Lower leg skin (tissue), 4 donors: ENCODE measurements at regions not wholly inside any gene's neighbourhood (a gene's known extent, or its start where the extent isn't known, plus 50 kb on each side); places are given as distances from the start of the nearest gene placed in this dataset.

ENCODE experiments used
- DNase-seq, 2 donors: peaks; one replicate each; pipeline ENCODE4 v3.0.0-alpha.2; 2019; ENCODE audit warnings: low spot score in 2 of 2
- H3K4me3 ChIP-seq: fragments of 200-600 bp; sonication (generic); 2 replicates; pipeline ENCODE4 v1.5.1; 2017; ENCODE audit warnings: mild to moderate bottlenecking, low read depth; ENCODE audit not compliant: poor library complexity, severe bottlenecking
- CTCF ChIP-seq, 3 donors: fragments of 450-650 bp; IDR thresholded peaks; one replicate each; pipeline ENCODE4 v1.5.1; 2016; ENCODE audit warnings: antibody characterized with exemption in 3 of 3, mild to moderate bottlenecking in 3 of 3, moderate library complexity in 2 of 3
- POLR2A ChIP-seq, 2 donors: fragments of 450-650 bp; IDR thresholded peaks; one replicate each; pipeline ENCODE4 v1.6.1; 2016 to 2017; ENCODE audit warnings: antibody characterized with exemption in 2 of 2, mild to moderate bottlenecking in 1 of 2, moderate library complexity in 1 of 2
- WGBS, 2 donors: methylation state at CpG; one replicate each; pipeline ENCODE4 v1.1.5; 2018; 5-methylcytosine and 5-hydroxymethylcytosine counted together
- intact Hi-C: fragments of 100-400 bp; cut with DNase I; formaldehyde crosslinking; loops from one replicate; pipeline ENCODE4 v1.15.0; 2023; ENCODE audit warnings: low total_unique reads

- no peak overlapping the region for H3K4me3 ChIP-seq
- DNase-seq = no peak
- 49 to 73% methylated on average over 4 of the region's 4 CpGs for WGBS, 2 donors
- intact Hi-C loops = no loop called here
- TF ChIP-seq POLR2A (IDR thresholded peaks at IDR 0.05) (no peak), CTCF (IDR thresholded peaks at IDR 0.05) (no peak)
Observed at GRCh38 chr15:26050984-26051383, 187.9 kb upstream of the ATP10A start.

- TF ChIP-seq CTCF (IDR thresholded peaks at IDR 0.05) (no peak), POLR2A (IDR thresholded peaks at IDR 0.05) (no peak)
- DNase-seq = no peak
- no peak overlapping the region for H3K4me3 ChIP-seq
- intact Hi-C loops = no loop called here
- WGBS, 2 donors = 77 to 84% methylated on average over 9 of the region's 9 CpGs
Observed at GRCh38 chr15:26049900-26050657, 187.0 kb upstream of the ATP10A start.

- H3K4me3 ChIP-seq = no peak overlapping the region
- TF ChIP-seq CTCF (IDR thresholded peaks at IDR 0.05) (no peak), POLR2A (IDR thresholded peaks at IDR 0.05) (no peak)
- no peak for DNase-seq
- WGBS, 2 donors = 91 to 92% methylated on average over 7 of the region's 7 CpGs
- intact Hi-C loops = no loop called here
Observed at GRCh38 chr15:26048669-26049068, 185.5 kb upstream of the ATP10A start.

GRCh38 chr15:26045516-26045915 is 182.4 kb upstream of the ATP10A start:
- peak in 1 of 2 donors; percentile 59 for DNase-seq
- TF ChIP-seq CTCF (IDR thresholded peaks at IDR 0.05) = no peak
- TF ChIP-seq POLR2A (IDR thresholded peaks at IDR 0.05) = no peak
- intact Hi-C loops = no loop called here
- no peak overlapping the region for H3K4me3 ChIP-seq
- WGBS, 2 donors = 79 to 88% methylated on average over 2 of the region's 2 CpGs

GRCh38 chr15:26043018-26043417 is 179.9 kb upstream of the ATP10A start:
- DNase-seq = no peak
- 27 to 32% methylated on average over 2 of the region's 2 CpGs for WGBS, 2 donors
- intact Hi-C loops = no loop called here

More at GRCh38 chr15:26043018-26043417, 179.9 kb upstream of the ATP10A start:
- H3K4me3 ChIP-seq = no peak overlapping the region
- no peak for TF ChIP-seq CTCF (IDR thresholded peaks at IDR 0.05)
- TF ChIP-seq POLR2A (IDR thresholded peaks at IDR 0.05) = no peak
